Smooth muscle cell (in vitro differentiated cells): ENCODE measurements at regions not wholly inside any gene's neighbourhood (a gene's known extent, or its start where the extent isn't known, plus 50 kb on each side); places are given as distances from the start of the nearest gene placed in this dataset.

Source experiments
- DNase-seq: peaks from one replicate; lab custom pipeline; 2025; ENCODE audit not compliant: unreplicated experiment; lab: John Stamatoyannopoulos, UW
- H2AFZ ChIP-seq: fragments of 200-600 bp; sonication (generic); 2 replicates; pipeline ENCODE4 v1.6.0; 2016; ENCODE audit warnings: antibody characterized with exemption, low read depth, mild to moderate bottlenecking
- H3F3A ChIP-seq: fragments of 200-600 bp; sonication (generic); 2 replicates; pipeline ENCODE4 v1.6.0; 2017; ENCODE audit warnings: antibody characterized with exemption, low read depth
- H3K27ac ChIP-seq: fragments of 200-600 bp; sonication (generic); 2 replicates; pipeline ENCODE4 v1.5.1; 2016; ENCODE audit warnings: low read depth, mild to moderate bottlenecking
- H3K27me3 ChIP-seq: fragments of 200-600 bp; sonication (generic); 2 replicates; pipeline ENCODE4 v1.6.1; 2016; ENCODE audit warnings: low read depth, mild to moderate bottlenecking
- H3K36me3 ChIP-seq: fragments of 200-600 bp; sonication (generic); 2 replicates; pipeline ENCODE4 v1.5.1; 2016; ENCODE audit warnings: low read depth
- H3K4me1 ChIP-seq: fragments of 200-600 bp; sonication (generic); 2 replicates; pipeline ENCODE4 v1.5.1; 2016; ENCODE audit warnings: low read depth
- H3K4me2 ChIP-seq: fragments of 200-600 bp; sonication (generic); 2 replicates; pipeline ENCODE4 v1.6.0; 2016; ENCODE audit warnings: mild to moderate bottlenecking
- H3K4me3 ChIP-seq: fragments of 200-600 bp; sonication (generic); 2 replicates; pipeline ENCODE4 v1.5.1; 2016; ENCODE audit warnings: mild to moderate bottlenecking
- H3K79me2 ChIP-seq: fragments of 200-600 bp; sonication (generic); 2 replicates; pipeline ENCODE4 v1.6.0; 2016; ENCODE audit warnings: low read depth, mild to moderate bottlenecking
- H3K9ac ChIP-seq: fragments of 200-600 bp; sonication (generic); 2 replicates; pipeline ENCODE4 v1.6.0; 2016; ENCODE audit warnings: low read depth
- H3K9me3 ChIP-seq: fragments of 200-600 bp; sonication (generic); replicated peaks from 2 replicates; pipeline ENCODE4 v1.5.1; 2016; ENCODE audit warnings: low read depth
- H4K20me1 ChIP-seq: fragments of 200-600 bp; sonication (generic); 2 replicates; pipeline ENCODE4 v1.6.0; 2016; ENCODE audit warnings: low read depth
- CTCF ChIP-seq: fragments of 200-600 bp; sonication (generic); IDR thresholded peaks from 2 replicates; pipeline ENCODE4 v1.5.1; 2017; ENCODE audit warnings: borderline replicate concordance, mild to moderate bottlenecking, antibody characterized with exemption; ENCODE audit not compliant: insufficient read depth, poor library complexity, severe bottlenecking
- WGBS: methylation state at CpG from one replicate; pipeline ENCODE4 v1.1.7; 2016; ENCODE audit warnings: low lambda C conversion rate; 5-methylcytosine and 5-hydroxymethylcytosine counted together

GRCh38 chr2:54377901-54378493, 78.1 kb upstream of the SPTBN1 start:
- Histone ChIP-seq H3K36me3 (no peaks in the 10 kb centered on the region), H3K4me3 (no peak overlapping the region), H3K4me2 (no peak overlapping the region), H3K4me1 (peaks cover 8% of the 10 kb centered on the region), H3K27ac (no peak overlapping the region), H3K27me3 (no peaks in the 10 kb centered on the region), H3K79me2 (no peaks in the 10 kb centered on the region), H4K20me1 (no peaks in the 10 kb centered on the region), H3K9me3 (no peaks in the 10 kb centered on the region), H3K9ac (no peak overlapping the region), H3F3A (no peaks in the 10 kb centered on the region), H2AFZ (no peak overlapping the region)
- no peak for DNase-seq
- WGBS, result 83% methylated on average over 10 of the region's 10 CpGs
- TF ChIP-seq CTCF, result no peak

GRCh38 chr2:54380670-54381069, 75.5 kb upstream of the SPTBN1 start:
- Histone ChIP-seq H3F3A (no peaks in the 10 kb centered on the region), H3K9ac (no peak overlapping the region), H3K36me3 (no peaks in the 10 kb centered on the region), H3K9me3 (no peaks in the 10 kb centered on the region), H3K4me3 (no peak overlapping the region), H3K4me1 (peaks cover 8% of the 10 kb centered on the region), H3K4me2 (no peak overlapping the region), H3K79me2 (no peaks in the 10 kb centered on the region), H2AFZ (no peak overlapping the region), H3K27me3 (no peaks in the 10 kb centered on the region), H3K27ac (no peak overlapping the region), H4K20me1 (no peaks in the 10 kb centered on the region)
- no peak for DNase-seq
- no peak for TF ChIP-seq CTCF
- 96% methylated on average over 8 of the region's 8 CpGs for WGBS

GRCh38 chr2:54381293-54381692, 74.8 kb upstream of the SPTBN1 start:
- no peaks in the 10 kb centered on the region for H3F3A ChIP-seq
- DNase-seq, result no peak
- H3K4me2 ChIP-seq, result no peak overlapping the region
- H3K9ac ChIP-seq, result no peak overlapping the region
- H3K27ac ChIP-seq, result no peak overlapping the region
- no peak overlapping the region for H2AFZ ChIP-seq
- no peaks in the 10 kb centered on the region for H3K27me3 ChIP-seq
- no peaks in the 10 kb centered on the region for H3K79me2 ChIP-seq
- no peaks in the 10 kb centered on the region for H3K36me3 ChIP-seq
- H4K20me1 ChIP-seq, result no peaks in the 10 kb centered on the region
- 92% methylated on average over 5 of the region's 5 CpGs for WGBS
- H3K9me3 ChIP-seq, result no peaks in the 10 kb centered on the region
- TF ChIP-seq CTCF, result no peak
- H3K4me1 ChIP-seq, result peaks cover 8% of the 10 kb centered on the region
- no peak overlapping the region for H3K4me3 ChIP-seq

- H2AFZ ChIP-seq, result no peak overlapping the region
- no peak overlapping the region for H3K27ac ChIP-seq
- WGBS, result 99% methylated on average over 3 of the region's 4 CpGs
- no peaks in the 10 kb centered on the region for H3K27me3 ChIP-seq
- H3K4me3 ChIP-seq, result no peak overlapping the region
- H3K79me2 ChIP-seq, result no peaks in the 10 kb centered on the region
- H3K4me2 ChIP-seq, result no peak overlapping the region
- H3K9ac ChIP-seq, result no peak overlapping the region
- H4K20me1 ChIP-seq, result no peaks in the 10 kb centered on the region
- TF ChIP-seq CTCF, result no peak
- peaks cover 4% of the 10 kb centered on the region for H3K4me1 ChIP-seq
- H3K9me3 ChIP-seq, result no peaks in the 10 kb centered on the region
- H3K36me3 ChIP-seq, result no peaks in the 10 kb centered on the region
- no peak for DNase-seq
- no peaks in the 10 kb centered on the region for H3F3A ChIP-seq
Observed at GRCh38 chr2:54382601-54383000, 73.5 kb upstream of the SPTBN1 start.
